GM18873 (cell line): ENCODE measurements at regions not wholly inside any gene's neighbourhood (a gene's known extent, or its start where the extent isn't known, plus 50 kb on each side); places are given as distances from the start of the nearest gene placed in this dataset.

Source experiments
- ATAC-seq: cut with Tn5 transposase; IDR thresholded peaks from one replicate; pipeline ENCODE4 v1.9.1; 2021; ENCODE audit warnings: mild to moderate bottlenecking, moderate library complexity, moderate number of reproducible peaks; ENCODE audit not compliant: unreplicated experiment, low FRiP score

DNA sequence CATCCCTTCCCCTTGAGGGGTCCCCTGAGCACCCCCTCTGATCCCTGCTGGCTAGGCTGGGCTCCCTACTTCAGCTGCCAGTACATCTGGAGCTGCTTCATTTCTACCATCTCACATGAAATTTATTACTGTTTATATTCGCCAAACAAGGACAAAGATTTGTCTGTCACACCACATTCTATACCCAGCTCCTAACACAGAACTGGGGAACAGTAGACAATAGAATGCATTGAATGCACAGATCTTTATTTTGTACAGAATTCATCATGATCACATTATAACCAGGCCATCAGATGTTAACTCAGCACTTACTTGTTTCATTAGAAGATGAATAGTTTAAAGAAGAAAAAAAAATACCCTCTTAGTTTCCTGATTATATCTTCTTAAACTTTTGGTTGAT is 159.4 kb downstream of the KLF5 start:
- ATAC-seq, result no peak

DNA sequence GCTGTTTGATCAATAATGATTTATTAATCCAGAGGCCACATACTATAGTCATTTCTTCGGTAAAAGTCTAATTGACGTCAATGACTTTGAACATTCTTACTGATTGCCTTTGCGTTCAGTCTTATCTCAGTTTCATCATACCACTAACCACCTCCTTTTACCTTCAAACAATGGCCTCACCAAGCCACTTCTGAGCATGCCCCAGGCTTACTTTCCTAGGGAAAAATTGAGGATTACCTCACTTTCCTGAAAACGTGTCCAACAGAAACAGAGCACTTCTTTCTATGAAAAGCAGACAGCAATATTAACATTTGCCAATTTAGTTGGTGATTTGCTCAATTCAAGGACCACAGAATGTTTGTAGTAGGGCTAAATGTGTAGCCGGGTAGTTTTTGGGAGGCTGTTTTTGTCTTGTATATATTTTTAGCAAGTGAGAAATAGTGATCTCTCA is 157.6 kb downstream of the KLF5 start:
- no peak for ATAC-seq

DNA sequence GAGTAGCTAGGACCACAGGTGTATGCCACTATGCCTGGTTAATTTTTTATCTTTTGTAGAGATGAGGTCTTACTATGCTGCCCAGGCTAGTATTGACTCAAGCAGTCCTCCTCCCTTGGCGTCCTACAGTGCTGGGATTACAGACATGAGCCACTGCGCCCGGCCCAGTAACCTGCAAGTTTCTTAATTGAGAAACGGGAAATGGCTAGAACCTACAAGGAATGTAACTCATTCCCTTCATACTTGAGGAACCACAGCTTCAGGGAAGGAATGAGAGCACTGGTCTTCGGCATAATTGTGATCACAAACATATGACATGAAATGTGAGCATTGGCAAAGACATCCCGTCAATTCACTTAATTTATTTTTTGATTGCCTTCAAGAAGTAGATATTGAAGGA is 157.0 kb downstream of the KLF5 start:
- no peak for ATAC-seq

DNA sequence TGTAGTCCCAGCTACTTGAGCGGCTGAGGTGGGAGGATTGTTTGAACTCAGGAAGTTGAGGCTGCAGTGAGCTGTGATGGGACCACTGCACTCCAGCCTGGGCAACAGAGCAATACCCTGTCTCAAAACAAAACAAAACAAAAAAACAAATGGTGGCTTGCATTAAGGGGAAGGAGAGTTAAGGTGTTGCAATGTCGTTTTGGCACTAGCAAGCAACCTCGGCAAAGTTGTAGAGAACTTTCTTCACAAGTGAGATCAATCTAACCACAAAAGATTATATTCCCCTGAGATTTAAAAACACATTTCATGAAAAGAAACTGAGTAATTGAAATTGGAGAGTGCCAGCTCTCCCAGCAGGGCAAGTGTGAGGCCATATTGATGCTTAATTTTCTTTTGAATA is 153.7 kb downstream of the KLF5 start:
- ATAC-seq, result no peak

DNA sequence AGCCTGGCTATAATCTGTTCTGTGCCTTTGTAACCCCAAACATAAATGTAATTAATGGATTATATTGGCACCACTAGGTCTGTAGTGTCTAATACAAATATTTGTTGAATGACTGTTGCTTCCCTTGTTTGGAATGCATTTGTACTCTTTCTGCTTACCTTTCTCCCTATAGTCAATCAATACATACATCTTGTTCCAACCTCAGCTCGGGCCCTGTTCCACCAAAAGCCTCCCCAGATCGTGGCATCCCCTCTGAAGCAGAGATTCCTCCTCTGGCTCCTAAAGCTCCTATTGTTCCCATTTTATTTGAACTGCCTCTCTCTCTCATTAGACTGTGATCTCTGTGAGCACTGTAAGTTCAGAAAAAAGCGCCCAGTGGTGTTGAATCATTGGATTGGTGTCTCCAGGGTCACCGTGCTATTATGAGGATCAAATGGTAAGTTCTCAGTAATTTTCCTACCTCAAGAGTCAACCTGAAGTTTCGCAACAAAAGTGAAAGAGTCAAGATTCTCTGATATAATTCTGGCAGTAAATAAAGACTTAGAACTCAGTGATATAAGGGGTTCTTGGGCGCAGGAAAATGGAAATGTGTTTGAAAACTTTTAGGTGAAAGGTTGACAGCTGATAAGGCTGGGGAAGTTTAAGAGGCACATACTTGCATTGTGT is 151.5 kb downstream of the KLF5 start:
- no peak for ATAC-seq

DNA sequence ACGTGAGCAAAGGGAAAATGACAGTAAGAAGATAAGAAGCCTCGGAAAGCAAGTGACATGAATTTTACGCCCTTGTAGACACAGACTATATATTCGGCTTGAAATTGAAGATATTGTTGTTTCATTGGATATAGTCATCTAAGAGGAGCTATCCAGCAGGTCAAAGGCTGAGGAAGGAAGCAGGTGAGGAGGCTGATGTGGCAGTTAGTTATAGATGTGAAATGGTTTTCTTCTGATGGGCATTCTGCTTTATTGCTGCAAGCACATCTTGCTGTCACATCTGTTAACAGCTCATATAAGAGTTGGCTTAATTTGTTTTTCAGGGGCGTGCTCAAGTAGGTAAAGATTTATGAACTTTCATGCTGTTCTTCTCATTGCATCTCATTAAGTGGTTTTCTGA is 146.1 kb downstream of the KLF5 start:
- no peak for ATAC-seq

DNA sequence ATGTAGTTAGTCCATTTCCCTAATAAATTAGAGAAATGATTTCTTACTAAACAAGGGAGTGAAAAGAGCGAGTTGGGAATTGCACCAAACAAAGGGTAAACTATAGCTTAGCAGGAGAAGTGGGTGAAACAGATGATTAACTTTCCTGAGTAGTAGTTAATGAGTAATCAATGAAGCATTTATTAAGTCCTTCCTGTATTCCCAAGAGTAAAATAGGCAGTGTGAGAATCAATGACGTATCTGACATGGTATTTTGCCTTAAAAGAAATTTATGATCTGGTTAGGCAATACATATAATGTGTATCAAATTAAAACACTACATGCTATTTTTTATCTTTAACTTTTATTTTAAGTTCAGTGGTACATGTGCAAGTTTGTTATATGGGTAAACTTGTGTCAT is 142.8 kb downstream of the KLF5 start:
- no peak for ATAC-seq

DNA sequence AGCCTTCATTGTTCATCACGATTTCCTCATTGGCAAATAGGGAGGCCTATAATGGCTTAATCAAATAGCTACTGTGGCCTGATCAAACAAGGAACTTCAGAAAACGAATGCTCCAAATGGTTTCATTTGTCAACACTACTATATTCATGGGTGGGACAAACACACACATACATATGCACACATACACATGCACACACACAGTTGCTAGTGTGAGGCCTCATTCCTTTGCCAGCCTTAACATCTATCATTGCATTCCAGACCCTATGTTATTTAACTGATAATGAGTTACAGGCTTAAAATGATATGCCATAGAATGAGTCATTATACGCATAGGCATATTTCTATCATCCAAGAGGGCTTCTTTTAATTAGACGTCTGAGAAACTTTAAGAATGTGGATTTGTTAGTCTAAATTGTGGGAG is 140.2 kb downstream of the KLF5 start:
- no peak for ATAC-seq

DNA sequence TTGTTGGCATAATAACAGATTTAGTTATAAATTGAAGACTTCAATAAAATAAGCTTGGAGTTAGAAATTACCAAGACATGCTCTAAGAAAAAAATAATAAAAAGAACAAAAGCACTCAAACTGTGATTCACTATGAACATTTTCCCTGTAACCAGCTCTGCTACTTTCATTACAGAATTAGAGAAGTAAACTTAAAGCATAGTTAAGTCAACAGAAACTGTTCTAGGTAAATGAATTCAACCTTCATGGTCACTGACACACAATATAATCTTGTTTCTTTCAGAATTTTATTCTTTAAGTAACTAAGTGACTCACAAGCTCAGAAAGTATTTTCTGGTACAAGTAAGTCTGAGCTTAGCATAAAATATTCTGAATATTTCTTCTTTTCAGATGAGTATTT is 136.3 kb downstream of the KLF5 start:
- ATAC-seq, result no peak

DNA sequence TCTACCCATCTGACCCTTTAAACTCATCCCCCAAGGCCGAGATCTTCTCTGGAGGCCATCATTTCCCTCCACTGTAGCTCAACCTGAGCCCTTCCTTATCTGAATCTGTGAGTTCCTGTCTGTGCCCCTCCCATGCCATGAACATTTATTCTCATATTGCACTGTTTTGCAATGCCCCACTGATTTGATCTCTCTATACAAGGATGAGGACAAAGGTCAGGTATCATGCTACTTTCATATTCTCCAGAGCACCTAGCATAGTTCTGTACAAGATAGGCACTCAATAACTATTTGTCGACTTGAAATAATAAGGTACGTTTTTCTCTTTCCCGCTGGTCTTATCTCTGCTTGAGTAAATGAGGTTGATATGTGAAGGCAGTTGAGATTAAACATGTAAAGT is 135.5 kb downstream of the KLF5 start:
- ATAC-seq, result no peak

DNA sequence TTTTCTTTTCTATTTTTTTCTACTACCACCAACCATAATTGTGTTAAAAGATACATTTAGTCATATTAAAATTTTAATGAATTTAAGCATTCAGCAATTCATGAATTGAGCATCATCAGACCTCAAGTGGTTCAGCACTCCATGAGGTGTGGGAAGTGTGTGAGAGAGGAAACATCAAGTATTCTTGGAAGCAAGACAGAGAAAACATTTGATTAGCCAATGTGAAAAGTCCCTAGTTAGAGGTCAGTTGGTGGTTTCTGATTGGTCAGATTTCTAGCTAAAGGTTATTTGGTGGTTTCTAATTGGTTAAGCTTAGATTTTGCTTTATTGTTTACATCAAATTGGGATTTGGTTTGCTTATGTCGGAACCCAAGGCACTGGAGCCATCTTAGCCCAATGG is 134.7 kb downstream of the KLF5 start:
- no peak for ATAC-seq

DNA sequence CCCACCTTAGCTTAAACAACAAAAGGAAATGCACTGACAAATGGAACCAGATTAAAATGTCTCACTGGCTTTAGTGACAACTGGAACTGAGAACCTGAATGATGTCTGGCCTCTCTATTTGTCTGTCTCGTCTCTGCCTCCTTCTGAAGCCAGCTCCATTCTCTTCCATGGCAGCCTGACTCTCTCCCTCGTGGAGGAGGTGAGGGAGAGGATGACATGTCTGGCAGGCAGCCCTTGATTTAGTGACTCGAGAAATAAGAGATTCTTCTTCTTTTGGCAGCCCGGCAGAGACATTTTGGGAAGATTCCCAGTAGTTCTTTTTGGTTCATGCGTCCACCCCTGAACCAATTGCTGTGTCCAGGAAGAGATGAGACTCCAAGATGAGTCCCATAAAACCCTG is 131.7 kb downstream of the KLF5 start:
- no peak for ATAC-seq

DNA sequence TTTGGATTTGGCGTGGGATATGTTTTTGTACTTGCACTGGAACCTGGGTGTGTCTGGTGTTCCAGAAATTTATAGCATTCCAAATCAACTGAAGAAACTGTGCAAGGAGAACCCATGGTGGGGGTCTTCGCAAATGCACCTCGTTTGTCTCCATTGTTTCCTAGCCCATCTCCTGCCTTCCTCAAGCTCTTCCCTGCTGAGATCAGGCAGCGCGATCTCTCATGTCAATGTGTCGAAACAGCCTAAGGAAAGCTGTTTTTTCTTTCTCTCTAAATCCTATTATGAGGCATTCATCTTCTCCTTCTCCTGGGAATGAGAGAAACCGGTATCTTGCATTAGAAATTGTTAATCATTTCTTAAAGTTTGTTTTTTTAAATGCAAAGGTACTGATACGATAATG is 131.0 kb downstream of the KLF5 start:
- no peak for ATAC-seq

DNA sequence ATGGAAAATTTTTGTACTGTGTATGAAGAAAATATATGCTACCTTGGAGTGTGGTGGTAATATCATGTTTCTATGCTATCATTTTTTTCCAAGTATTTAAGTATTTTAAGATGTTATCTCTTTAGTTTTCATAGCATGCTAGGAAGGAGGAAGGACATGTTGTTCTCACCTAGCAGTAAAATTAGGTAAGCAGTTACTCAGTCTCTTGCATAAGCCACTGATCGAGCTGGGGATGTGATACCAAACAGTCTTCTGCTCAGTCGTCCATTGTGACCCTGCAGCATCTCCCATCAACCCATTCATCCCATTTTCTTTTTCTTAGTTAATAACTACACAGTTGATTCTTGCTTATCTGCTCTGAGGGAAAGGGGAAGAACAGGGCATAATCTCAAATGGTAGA is 130.6 kb downstream of the KLF5 start:
- ATAC-seq, result no peak

DNA sequence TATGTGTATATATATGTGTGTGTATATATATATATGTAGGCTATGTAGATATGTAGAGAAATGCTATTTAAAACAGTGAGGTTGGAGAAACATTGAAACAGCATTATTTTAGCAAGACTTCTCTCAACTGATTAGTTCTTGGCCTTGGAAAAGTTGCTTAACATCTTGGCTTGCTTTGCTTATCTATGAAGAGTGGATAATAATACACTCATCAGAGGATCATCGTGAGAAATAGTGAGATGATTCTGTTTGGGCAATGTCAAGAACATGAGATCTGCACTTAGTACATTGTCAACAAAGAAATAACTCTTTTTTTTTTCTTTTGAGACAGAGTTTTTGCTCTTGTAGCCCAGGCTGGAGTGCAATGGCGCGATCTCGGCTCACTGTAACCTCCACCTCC is 128.3 kb downstream of the KLF5 start:
- no peak for ATAC-seq

DNA sequence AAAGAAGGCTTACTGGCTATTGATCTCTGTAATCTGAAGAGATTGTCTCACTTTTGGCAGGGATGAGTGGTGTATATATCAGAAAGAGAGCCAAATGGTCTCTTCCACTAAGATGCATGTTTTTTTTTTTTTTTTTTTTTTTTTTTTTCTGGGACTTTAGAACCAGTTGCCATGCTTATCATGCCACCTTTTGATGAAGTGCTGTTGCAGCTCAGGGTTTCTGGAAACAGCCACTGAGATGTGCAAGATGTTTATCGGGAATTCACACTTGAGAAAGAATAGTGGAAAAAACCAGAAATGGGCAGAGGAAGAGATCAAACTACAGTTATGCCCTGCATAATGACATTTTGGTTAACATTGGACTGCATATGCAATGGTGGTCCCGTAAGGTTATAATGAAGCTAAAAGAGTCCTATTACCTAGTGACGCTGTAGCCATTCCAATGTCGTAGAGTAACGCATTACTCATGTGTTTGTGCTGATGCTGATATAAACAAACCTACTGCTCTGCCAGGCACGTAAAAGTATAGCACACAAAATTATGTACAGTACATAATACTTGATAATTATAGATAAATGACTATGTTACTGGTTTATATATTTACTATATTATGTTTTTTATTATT is 121.0 kb downstream of the KLF5 start:
- ATAC-seq, result no peak

DNA sequence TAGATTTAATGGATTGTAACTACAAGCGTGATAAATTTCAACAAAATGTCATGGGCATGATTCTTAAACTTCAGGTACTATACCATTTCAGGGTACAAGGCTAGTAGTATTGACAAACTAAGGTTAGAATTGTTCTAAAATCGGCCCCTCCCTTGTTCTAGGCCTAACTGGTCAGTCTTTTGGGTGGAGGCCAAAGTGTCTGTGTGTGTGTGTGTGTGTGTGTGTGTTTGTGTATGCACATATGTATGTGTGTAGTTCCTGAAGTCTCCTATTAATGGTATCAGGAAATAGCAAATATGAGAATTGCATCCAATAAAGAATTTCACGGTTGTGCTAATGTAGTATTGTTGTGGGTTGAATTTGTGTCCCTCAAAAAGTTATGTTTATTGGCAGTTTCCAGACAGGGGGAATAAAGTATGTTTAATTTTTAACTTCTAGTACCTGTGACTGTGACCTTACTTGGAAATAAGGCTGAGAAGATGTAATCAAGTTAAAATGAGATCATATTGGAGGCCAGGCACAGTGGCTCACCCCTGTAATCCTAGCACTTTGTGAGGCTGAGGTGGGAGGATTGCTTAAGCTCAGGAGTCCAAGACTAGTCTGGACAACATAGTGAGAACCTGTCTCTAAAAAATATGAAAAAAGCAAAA is 119.2 kb downstream of the KLF5 start:
- ATAC-seq, result no peak

DNA sequence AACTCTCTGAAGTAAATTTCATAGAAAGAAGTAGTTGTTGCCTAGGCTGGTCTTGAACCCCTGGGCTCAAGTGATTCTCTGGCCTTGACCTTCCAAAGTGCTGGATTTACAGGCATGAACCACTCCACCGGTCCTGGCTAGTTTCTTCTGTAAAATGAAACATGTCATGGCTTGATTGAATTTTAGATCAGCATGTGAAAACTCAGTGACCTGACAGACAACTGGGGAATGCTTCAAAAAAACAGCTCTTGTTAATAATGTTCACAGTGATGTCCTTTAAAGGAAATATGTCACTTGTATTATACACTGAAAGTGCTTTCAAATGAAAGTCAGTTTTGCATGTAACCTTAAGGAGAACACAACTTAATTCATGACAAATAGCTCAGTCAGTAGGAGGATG is 118.2 kb downstream of the KLF5 start:
- no peak for ATAC-seq

DNA sequence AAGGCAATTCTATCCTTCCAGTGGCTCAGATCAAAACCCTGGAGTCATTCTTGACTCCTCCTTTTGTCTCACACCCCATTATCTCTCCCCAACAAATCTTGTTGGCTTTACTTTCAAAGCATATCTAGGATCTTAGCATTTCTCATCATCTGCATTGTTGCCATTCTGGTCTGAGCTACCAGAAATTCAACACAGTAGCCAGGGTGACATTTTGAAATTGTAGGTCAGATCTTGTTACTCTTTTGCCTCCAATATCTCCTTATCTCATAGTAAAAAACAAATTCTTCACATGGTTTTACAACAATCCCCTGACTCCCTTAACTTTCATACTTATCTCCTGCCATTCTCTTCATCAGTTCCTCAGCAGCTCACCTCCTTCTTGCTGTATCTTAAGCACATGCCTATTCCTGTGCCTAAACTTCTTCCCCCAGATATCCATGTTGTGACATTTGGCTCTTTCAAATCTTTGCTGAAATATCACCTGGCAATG is 115.8 kb downstream of the KLF5 start:
- ATAC-seq, result no peak

DNA sequence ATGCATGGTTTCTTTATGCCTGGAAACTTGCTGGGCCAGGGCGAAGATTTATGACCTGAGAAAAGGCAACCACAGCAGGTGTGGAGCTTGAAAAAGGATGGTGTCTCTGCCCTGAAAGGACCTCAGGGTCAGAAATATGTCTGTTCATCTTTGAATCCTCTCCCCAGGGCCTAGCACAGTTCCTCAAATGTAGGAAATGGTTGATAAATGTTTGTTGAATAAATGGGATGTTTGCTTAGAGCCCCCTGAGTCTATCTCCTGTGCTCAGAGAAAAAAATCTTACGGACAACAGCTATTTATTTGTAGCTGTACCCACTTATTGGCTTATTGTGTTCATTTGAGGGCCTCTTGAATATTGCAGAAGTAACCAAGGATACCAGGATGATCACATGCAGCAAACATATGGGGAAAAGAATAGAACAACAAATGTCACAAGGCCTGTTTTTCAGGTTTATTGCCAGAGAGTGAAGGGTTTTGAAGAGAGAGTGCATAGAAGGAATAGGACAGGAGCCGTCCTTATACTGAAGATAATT is 114.5 kb downstream of the KLF5 start:
- no peak for ATAC-seq

DNA sequence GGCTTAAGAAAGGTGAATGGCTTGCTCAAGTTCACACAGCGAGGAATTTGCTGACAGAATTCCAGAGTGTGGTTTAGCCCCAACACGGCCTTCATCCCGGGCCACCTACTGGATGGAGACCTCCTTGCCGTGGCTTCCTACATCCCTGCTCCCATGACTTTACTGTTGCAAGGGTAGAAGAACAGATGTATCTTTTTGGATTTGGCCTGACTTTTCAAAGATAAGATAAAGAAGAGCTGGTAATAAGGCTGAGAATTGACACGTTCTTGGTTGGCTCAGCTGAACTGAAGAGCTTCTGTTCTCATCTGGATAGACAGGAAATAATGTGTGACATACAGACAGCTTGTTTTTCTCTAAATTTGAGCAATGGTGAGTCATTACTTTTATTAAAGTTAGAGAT is 113.1 kb downstream of the KLF5 start:
- no peak for ATAC-seq

DNA sequence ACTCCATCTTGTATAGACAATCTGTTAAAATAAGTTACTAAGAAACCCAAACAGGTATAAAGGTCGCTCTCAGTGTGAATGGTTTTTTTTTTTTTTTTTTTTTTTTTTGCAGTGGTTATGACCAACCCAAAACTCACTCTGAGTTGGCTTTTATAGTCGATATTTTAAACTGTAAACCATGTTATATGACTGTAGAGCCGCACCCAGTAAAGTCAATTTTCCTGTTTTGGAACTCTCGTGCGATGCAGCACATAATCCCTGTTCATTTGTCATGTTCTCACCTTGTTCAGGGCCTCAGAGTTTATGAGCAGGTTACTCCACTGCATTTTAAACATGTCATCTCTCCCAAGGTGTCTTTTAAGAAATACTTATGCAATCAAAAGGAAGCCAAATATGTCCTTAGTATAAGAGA is 112.5 kb downstream of the KLF5 start:
- ATAC-seq, result no peak
